ENCODE measurements at regions not wholly inside any gene's neighbourhood (a gene's known extent, or its start where the extent isn't known, plus 50 kb on each side); places are given as distances from the start of the nearest gene placed in this dataset.

GRCh38 chr13:44785401-44785800, 203.9 kb downstream of the NUFIP1 start:
- TF ChIP-seq YY1 (IDR thresholded peaks at IDR 0.05; ENCODE audit: low read depth, low read length) (no peak), CTCF (IDR thresholded peaks at IDR 0.05; ENCODE audit: control extremely low read depth in 1 of 3, insufficient read depth in 1 of 3, low read depth in 1 of 3, low read length in 3 of 3) (no peak), POLR2A (IDR thresholded peaks at IDR 0.05; ENCODE audit: control extremely low read depth in 1 of 2, low read depth in 2 of 2, low read length in 2 of 2) (no peak), TEAD4 (IDR thresholded peaks at IDR 0.05; ENCODE audit: low read depth, low read length) (no peak), RBBP5 (IDR thresholded peaks at IDR 0.05; ENCODE audit: borderline replicate concordance, low read depth, low read length) (no peak), GABPA (IDR thresholded peaks at IDR 0.05; ENCODE audit: borderline replicate concordance, insufficient read depth, low read length) (no peak), RAD21 (IDR thresholded peaks at IDR 0.05 in 1 of 2, conservative IDR thresholded peaks at IDR 0.05 in 1 of 2; ENCODE audit: low read depth in 2 of 2, low read length in 2 of 2) (no peak), MAX (IDR thresholded peaks at IDR 0.05) (no peak), EZH2 (IDR thresholded peaks at IDR 0.05; ENCODE audit: low read depth, low read length, severe bottlenecking) (no peak), CHD2 (IDR thresholded peaks at IDR 0.05; ENCODE audit: low read length) (no peak)
